HFFc6 (cell line): ENCODE measurements at regions not wholly inside any gene's neighbourhood (a gene's known extent, or its start where the extent isn't known, plus 50 kb on each side); places are given as distances from the start of the nearest gene placed in this dataset.

ENCODE experiments used
- DNase-seq: peaks from one replicate; pipeline ENCODE4 v3.0.0-alpha.2; 2018
- H3K27ac Mint-ChIP-seq: 2 replicates; pipeline ENCODE4 v1.8.0; 2020; ENCODE audit warnings: mild to moderate bottlenecking, mixed read lengths
- H3K27me3 Mint-ChIP-seq: 2 replicates; pipeline ENCODE4 v1.8.0; 2021; ENCODE audit warnings: mild to moderate bottlenecking, moderate library complexity, mixed read lengths; ENCODE audit not compliant: insufficient read depth
- H3K36me3 Mint-ChIP-seq: 2 replicates; pipeline ENCODE4 v1.8.0; 2021; ENCODE audit warnings: low read depth, mixed read lengths
- H3K4me1 Mint-ChIP-seq: 2 replicates; pipeline ENCODE4 v1.8.0; 2020; ENCODE audit warnings: low read depth, mixed read lengths
- H3K4me3 Mint-ChIP-seq: 2 replicates; pipeline ENCODE4 v1.8.0; 2020; ENCODE audit warnings: mild to moderate bottlenecking, moderate library complexity, mixed read lengths
- H3K9me3 Mint-ChIP-seq: 2 replicates; pipeline ENCODE4 v1.8.0; 2020; ENCODE audit warnings: mild to moderate bottlenecking, mixed read lengths
- TF ChIP-seq, protein P1 (sequence below): fragments of 200-600 bp; sonication (generic); IDR thresholded peaks from 2 replicates; pipeline ENCODE4 v1.5.0; 2021; ENCODE audit warnings: antibody characterized with exemption, mild to moderate bottlenecking

DNA sequence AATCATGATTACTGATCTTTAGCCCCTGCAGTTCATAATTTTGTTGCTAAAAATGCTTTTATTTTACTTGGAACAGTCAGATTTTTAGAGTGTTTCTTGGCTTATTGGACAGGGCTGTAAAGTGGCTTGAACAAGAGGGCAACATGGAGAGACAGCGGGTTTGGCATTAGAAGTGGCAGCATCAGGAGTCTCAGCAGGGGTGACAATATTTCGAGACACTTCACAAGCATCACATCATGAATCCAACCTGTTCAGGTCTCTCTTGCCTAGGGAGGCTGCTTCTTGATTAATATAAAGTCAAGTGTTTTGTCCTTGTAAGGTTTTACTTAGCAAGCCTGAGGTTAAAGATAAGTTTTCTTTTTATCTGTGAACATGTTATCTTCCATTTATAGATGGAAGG, 2249.5 kb downstream of the LRRC4C start:
- Mint-ChIP-seq H3K4me1 (no peaks in the 10 kb centered on the region), H3K4me3 (no peak overlapping the region), H3K27ac (no peak overlapping the region), H3K27me3 (no peaks in the 10 kb centered on the region), H3K36me3 (no peaks in the 10 kb centered on the region), H3K9me3 (peaks cover 19% of the 10 kb centered on the region)
- TF ChIP-seq, protein P1, sequence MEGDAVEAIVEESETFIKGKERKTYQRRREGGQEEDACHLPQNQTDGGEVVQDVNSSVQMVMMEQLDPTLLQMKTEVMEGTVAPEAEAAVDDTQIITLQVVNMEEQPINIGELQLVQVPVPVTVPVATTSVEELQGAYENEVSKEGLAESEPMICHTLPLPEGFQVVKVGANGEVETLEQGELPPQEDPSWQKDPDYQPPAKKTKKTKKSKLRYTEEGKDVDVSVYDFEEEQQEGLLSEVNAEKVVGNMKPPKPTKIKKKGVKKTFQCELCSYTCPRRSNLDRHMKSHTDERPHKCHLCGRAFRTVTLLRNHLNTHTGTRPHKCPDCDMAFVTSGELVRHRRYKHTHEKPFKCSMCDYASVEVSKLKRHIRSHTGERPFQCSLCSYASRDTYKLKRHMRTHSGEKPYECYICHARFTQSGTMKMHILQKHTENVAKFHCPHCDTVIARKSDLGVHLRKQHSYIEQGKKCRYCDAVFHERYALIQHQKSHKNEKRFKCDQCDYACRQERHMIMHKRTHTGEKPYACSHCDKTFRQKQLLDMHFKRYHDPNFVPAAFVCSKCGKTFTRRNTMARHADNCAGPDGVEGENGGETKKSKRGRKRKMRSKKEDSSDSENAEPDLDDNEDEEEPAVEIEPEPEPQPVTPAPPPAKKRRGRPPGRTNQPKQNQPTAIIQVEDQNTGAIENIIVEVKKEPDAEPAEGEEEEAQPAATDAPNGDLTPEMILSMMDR = no peak
- DNase-seq = no peak

DNA sequence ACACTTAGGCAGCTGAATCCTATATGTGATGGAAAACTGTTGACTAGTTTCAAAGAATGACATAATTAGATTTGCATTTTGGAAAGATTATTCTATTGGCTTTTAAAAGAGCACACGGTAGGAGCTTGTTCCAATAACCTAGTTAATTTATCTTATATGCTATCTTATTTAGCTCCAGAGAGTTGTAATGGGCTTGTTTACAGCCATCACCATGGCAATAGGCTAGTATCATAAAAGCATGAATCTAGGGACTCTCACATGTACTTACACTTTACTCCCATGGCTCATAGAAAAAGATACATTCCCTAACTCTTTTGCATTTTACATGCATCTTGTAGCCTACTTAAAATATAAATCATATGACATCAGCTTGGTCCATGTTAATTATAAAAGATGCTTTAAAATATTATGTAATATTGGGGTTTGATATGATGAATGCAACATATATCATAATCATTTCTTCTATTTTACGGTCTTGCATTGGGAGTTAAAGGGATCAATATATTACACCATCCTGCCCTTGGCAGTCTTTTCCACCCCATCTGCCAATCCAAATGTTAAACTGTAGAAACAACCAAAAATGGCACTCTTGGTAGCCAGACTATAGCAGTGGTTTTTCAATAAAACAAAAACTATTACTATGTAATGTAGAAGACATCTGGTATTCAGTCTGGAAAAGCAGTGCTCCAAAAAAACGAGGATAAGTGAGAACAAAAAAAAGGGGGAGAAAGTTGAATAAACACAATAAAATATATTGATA, 2254.0 kb downstream of the LRRC4C start:
- Mint-ChIP-seq H3K4me3 (no peak overlapping the region), H3K36me3 (no peaks in the 10 kb centered on the region), H3K4me1 (no peaks in the 10 kb centered on the region), H3K9me3 (peaks cover 13% of the 10 kb centered on the region), H3K27ac (no peak overlapping the region), H3K27me3 (no peaks in the 10 kb centered on the region)
- DNase-seq = no peak
- TF ChIP-seq, protein P1 = no peak

DNA sequence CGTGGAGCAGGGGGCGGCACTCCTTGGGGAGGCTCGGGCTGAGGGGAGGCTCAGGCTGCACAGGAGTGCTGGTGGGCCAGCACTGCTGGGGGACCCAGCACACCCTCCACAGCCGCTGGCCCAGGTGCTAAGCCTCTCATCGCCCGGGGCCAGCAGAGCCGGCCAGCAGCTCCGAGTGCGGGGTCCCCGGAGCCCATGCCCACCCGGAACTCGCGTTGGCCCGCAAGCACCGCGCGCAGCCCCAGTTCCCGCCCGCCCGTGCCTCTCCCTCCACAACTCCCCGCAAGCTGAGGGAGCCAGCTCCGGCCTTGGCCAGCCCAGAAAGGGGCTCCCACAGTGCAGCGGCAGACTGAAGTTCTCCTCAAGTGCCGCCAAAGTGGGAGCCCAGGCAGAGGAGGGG, 2266.8 kb downstream of the LRRC4C start:
- H3K36me3 Mint-ChIP-seq = no peaks in the 10 kb centered on the region
- TF ChIP-seq, protein P1 = no peak
- no peak overlapping the region for H3K4me3 Mint-ChIP-seq
- DNase-seq = no peak
- H3K9me3 Mint-ChIP-seq = peaks cover 29% of the 10 kb centered on the region
- no peaks in the 10 kb centered on the region for H3K27me3 Mint-ChIP-seq
- no peak overlapping the region for H3K27ac Mint-ChIP-seq
- no peaks in the 10 kb centered on the region for H3K4me1 Mint-ChIP-seq

DNA sequence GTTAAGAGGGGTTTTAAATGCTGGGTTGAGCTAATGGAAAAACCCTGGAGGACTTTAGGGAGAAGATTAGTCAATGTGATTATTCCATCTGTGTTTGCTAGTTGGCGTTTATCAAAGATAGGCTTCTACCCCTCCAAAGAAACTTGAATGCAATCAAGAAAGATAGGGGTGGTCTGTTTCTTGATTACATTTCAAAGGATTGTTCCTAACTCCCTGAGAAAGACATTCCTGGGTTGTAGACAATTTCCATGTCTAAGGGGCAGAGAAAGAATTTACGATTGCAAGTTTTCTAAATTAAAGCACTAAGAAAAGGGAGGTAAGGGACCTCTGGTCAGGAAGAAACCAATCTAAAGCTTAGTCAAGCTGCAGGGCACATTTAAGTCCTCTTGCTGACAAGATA, 2268.7 kb downstream of the LRRC4C start:
- TF ChIP-seq, protein P1 = no peak
- H3K9me3 Mint-ChIP-seq = peaks cover 33% of the 10 kb centered on the region
- H3K27me3 Mint-ChIP-seq = no peaks in the 10 kb centered on the region
- no peak overlapping the region for H3K27ac Mint-ChIP-seq
- DNase-seq = no peak
- no peak overlapping the region for H3K4me3 Mint-ChIP-seq
- H3K36me3 Mint-ChIP-seq = no peaks in the 10 kb centered on the region
- H3K4me1 Mint-ChIP-seq = no peaks in the 10 kb centered on the region

DNA sequence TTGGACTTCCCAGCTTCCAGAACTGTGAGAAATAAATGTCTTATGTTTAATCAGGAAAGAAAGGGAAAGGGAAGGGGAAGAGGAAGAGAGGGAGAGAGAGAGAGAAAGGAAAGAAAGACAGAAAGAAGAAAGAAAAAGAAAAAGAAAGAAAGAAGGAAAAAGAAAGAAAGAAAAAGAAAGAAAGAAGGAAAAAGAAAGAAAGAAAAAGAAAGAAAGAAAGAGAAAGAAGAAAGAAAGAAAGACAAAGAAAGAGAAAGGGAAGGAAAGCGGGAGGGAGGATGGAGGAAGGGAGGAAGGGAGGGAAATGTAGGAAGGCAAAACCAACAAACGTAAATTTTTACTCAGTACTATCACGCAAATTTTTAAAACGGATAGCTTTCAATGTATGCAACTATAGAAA, 2281.8 kb downstream of the LRRC4C start:
- DNase-seq = no peak
- H3K27me3 Mint-ChIP-seq = no peaks in the 10 kb centered on the region; the same call in 1 of the 2 replicates
- peaks cover 17% of the 10 kb centered on the region for H3K9me3 Mint-ChIP-seq
- H3K36me3 Mint-ChIP-seq = no peaks in the 10 kb centered on the region
- H3K27ac Mint-ChIP-seq = no peak overlapping the region
- no peaks in the 10 kb centered on the region for H3K4me1 Mint-ChIP-seq
- no peak overlapping the region for H3K4me3 Mint-ChIP-seq
- TF ChIP-seq, protein P1 = no peak
